T-helper 17 cell (primary cell): ENCODE measurements at regions not wholly inside any gene's neighbourhood (a gene's known extent, or its start where the extent isn't known, plus 50 kb on each side); places are given as distances from the start of the nearest gene placed in this dataset.
"Not testable (repeated sequence)": the region's sequence is repeated elsewhere in the genome, so short reads cannot be mapped to it uniquely, and the experiment has no call there.

Experiments used
- ATAC-seq: fragments of 150-1000 bp; cut with Tn5 transposase; 2 replicates; pipeline ENCODE4 v1.10.0; 2021; ENCODE audit warnings: mild to moderate bottlenecking, moderate library complexity
- DNase-seq, 3 donors: peaks; one replicate each; pipeline versions ENCODE4 v3.0.0 to v3.0.0-alpha.2; 2020 to 2021
- H3K9me3 ChIP-seq: one replicate; pipeline ENCODE4 v1.7.0; 2013; ENCODE audit warnings: low read length, mild to moderate bottlenecking; ENCODE audit not compliant: control insufficient read depth, poor library complexity, severe bottlenecking
- H3K27ac Mint-ChIP-seq: one replicate; pipeline ENCODE4 v1.8.0; 2022; ENCODE audit warnings: mild to moderate bottlenecking, moderate library complexity, mixed read lengths
- H3K27me3 Mint-ChIP-seq: one replicate; pipeline ENCODE4 v1.8.0; 2022; ENCODE audit warnings: mixed read lengths
- H3K36me3 Mint-ChIP-seq: one replicate; pipeline ENCODE4 v1.8.0; 2022; ENCODE audit warnings: low read depth, mixed read lengths
- H3K4me1 Mint-ChIP-seq: one replicate; pipeline ENCODE4 v1.8.0; 2022; ENCODE audit warnings: mild to moderate bottlenecking, mixed read lengths
- H3K4me3 Mint-ChIP-seq: one replicate; pipeline ENCODE4 v1.8.0; 2022; ENCODE audit warnings: mild to moderate bottlenecking, moderate library complexity, mixed read lengths

DNA sequence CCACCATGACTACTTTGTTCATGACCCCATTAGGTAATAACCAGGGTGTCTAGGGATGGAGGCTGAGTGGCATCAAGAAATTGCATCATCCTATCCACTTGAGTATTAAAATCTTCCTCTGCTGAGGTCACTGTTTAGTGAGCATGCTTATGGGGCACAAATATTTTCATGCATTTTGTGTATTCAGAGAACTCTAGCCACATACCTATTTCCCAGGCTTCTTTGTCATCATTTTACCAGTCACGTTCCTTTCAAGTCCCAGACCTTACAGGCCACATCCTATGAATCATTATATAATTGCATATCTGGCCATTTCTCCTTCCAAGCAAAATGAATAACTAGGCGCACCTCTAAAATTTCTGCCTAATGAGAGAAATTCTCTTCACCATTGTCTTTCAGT is 1882.9 kb upstream of the AGA start:
- ATAC-seq (no peak), DNase-seq (no peak)
- Mint-ChIP-seq H3K4me1 (no peaks in the 10 kb centered on the region), H3K4me3 (no peak overlapping the region), H3K27ac (no peak overlapping the region), H3K36me3 (no peaks in the 10 kb centered on the region), H3K27me3 (no peaks in the 10 kb centered on the region)
- no peaks in the 10 kb centered on the region for H3K9me3 ChIP-seq

GRCh38 chr4:179328627-179329026 is 1886.4 kb upstream of the AGA start:
- Mint-ChIP-seq H3K36me3 (no peaks in the 10 kb centered on the region), H3K4me1 (no peaks in the 10 kb centered on the region), H3K27ac (no peak overlapping the region), H3K4me3 (no peak overlapping the region), H3K27me3 (no peaks in the 10 kb centered on the region)
- DNase-seq (no peak), ATAC-seq (no peak)
- H3K9me3 ChIP-seq: no peaks in the 10 kb centered on the region

DNA sequence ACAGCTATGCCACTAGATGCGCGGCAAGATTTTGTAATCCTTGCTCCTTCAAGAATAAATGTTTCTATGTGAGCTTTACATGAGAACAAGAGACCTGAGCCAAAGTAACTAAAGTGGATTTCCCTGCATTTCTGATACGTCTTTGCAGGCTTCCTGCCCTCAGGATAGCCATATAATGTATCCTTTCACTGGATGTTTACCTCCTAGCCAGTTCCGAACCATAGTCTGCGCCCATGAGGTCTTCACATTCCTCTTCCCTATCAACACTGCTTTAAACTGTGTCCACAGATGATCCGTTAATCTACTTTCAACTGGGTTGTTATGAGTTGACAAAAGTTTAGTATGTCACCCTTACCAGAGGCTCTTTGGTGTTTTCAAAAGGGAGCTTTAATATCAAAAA is 1889.1 kb upstream of the AGA start:
- Mint-ChIP-seq H3K27me3 (no peaks in the 10 kb centered on the region), H3K4me3 (no peak overlapping the region), H3K27ac (no peak overlapping the region), H3K4me1 (no peaks in the 10 kb centered on the region), H3K36me3 (no peaks in the 10 kb centered on the region)
- H3K9me3 ChIP-seq: no peaks in the 10 kb centered on the region
- no peak for DNase-seq
- ATAC-seq: no peak

GRCh38 chr4:179344861-179345260 is 1902.6 kb upstream of the AGA start:
- ATAC-seq: no peak
- Mint-ChIP-seq H3K27ac (no peak overlapping the region), H3K4me3 (no peak overlapping the region)

GRCh38 chr4:179352221-179352620 is 1910.0 kb upstream of the AGA start:
- no peaks in the 10 kb centered on the region for H3K36me3 Mint-ChIP-seq
- H3K9me3 ChIP-seq: no peaks in the 10 kb centered on the region
- no peak overlapping the region for H3K4me3 Mint-ChIP-seq
- ATAC-seq (no peak), DNase-seq (no peak)
- H3K27me3 Mint-ChIP-seq: no peaks in the 10 kb centered on the region
- H3K4me1 Mint-ChIP-seq: no peaks in the 10 kb centered on the region
- H3K27ac Mint-ChIP-seq: no peak overlapping the region

More at GRCh38 chr4:179344861-179345260, 1902.6 kb upstream of the AGA start:
- no peaks in the 10 kb centered on the region for H3K36me3 Mint-ChIP-seq
- H3K9me3 ChIP-seq: peaks cover 2% of the 10 kb centered on the region
- H3K27me3 Mint-ChIP-seq: no peaks in the 10 kb centered on the region
- H3K4me1 Mint-ChIP-seq: no peaks in the 10 kb centered on the region
- DNase-seq: no peak

DNA sequence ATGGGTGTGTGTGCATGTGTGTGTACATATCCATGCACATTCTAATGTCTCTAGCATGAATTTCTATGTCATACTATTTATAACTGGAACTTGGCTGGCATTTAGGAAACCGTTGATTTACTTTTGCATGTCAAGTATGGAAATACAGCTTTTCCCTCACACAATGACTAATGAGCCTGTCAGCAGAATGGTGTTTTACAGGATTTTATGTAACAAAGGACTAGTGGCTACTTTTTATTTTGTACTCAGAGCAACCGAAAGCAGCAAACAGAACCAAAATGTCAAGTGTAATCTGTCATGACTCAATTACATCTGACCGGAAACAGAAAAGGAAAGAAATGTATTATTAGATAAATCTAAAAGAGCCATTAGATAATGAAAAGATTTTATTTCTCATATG is 1911.5 kb upstream of the AGA start:
- no peak for DNase-seq
- no peak overlapping the region for H3K27ac Mint-ChIP-seq
- no peak overlapping the region for H3K4me3 Mint-ChIP-seq
- H3K9me3 ChIP-seq: no peaks in the 10 kb centered on the region
- no peaks in the 10 kb centered on the region for H3K36me3 Mint-ChIP-seq
- no peak for ATAC-seq
- H3K27me3 Mint-ChIP-seq: no peaks in the 10 kb centered on the region
- H3K4me1 Mint-ChIP-seq: no peaks in the 10 kb centered on the region

- DNase-seq: no peak
- no peak overlapping the region for H3K4me3 Mint-ChIP-seq
- no peaks in the 10 kb centered on the region for H3K36me3 Mint-ChIP-seq
- no peaks in the 10 kb centered on the region for H3K4me1 Mint-ChIP-seq
- no peaks in the 10 kb centered on the region for H3K27me3 Mint-ChIP-seq
- ATAC-seq: no peak
- no peak overlapping the region for H3K27ac Mint-ChIP-seq
- H3K9me3 ChIP-seq: no peaks in the 10 kb centered on the region
These were observed 1919.8 kb upstream of the AGA start for GRCh38 chr4:179361978-179362486.

- not testable (repeated sequence) for ATAC-seq, H3K9me3 ChIP-seq, H3K27me3 Mint-ChIP-seq, H3K36me3 Mint-ChIP-seq, H3K27ac Mint-ChIP-seq, H3K4me3 Mint-ChIP-seq, DNase-seq, H3K4me1 Mint-ChIP-seq
These were observed 1923.7 kb upstream of the AGA start for GRCh38 chr4:179365932-179366331.

DNA sequence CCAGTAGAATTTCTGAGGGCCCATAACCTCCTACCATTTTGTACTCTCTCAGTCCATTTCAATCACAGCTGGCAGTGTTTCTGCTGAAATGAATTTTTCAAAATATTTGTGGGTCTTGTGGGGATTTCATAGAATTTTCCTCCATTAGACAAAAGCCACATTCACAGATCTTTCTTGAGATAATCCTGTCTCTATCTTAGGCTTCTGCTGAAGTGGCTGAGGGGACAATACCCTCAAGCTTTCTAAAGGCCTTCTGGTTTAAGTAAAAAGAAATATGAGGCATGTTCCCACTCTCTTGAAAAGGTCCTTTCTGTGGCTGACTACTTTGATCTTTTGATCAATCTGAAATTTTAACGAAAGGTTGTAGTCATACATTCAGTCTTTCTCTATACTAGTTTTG is 1930.0 kb upstream of the AGA start:
- no peaks in the 10 kb centered on the region for H3K9me3 ChIP-seq
- Mint-ChIP-seq H3K27me3 (no peaks in the 10 kb centered on the region), H3K27ac (no peak overlapping the region), H3K4me1 (no peaks in the 10 kb centered on the region), H3K36me3 (no peaks in the 10 kb centered on the region), H3K4me3 (no peak overlapping the region)
- no peak for ATAC-seq
- DNase-seq: no peak

- Mint-ChIP-seq H3K36me3 (no peaks in the 10 kb centered on the region), H3K27me3 (no peaks in the 10 kb centered on the region), H3K27ac (no peak overlapping the region), H3K4me1 (no peaks in the 10 kb centered on the region), H3K4me3 (no peak overlapping the region)
- ATAC-seq (no peak), DNase-seq (no peak)
- H3K9me3 ChIP-seq: no peaks in the 10 kb centered on the region
These were observed 1930.5 kb upstream of the AGA start for GRCh38 chr4:179372746-179373145.

- H3K4me1 Mint-ChIP-seq, H3K27me3 Mint-ChIP-seq, H3K27ac Mint-ChIP-seq, ATAC-seq, H3K9me3 ChIP-seq, H3K4me3 Mint-ChIP-seq, H3K36me3 Mint-ChIP-seq, DNase-seq: not testable (repeated sequence)
These were observed 1936.6 kb upstream of the AGA start for GRCh38 chr4:179378847-179379246.

- no peaks in the 10 kb centered on the region for H3K4me1 Mint-ChIP-seq
These were observed 1950.5 kb upstream of the AGA start for GRCh38 chr4:179392787-179393186.

DNA sequence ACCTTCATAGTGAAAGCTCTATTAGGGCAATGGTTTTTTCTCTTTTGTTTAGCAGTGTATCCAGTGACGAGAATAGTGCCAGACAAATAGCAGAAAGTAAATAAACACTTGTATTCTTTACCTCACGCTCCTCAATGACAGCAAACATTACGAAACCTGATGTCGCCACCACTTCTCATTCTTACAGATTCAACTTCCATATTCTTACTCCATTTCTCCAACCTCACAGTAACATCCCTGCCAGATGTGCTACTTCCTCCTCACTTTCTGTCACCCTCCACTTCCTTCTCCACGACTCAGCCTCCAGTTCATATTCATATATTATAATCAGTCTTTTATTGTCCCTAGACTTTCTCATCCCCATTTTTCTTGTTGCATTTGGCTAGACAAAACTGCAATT is 1956.2 kb upstream of the AGA start:
- no peaks in the 10 kb centered on the region for H3K9me3 ChIP-seq
- Mint-ChIP-seq H3K4me3 (no peak overlapping the region), H3K27me3 (no peaks in the 10 kb centered on the region), H3K27ac (no peak overlapping the region), H3K36me3 (no peaks in the 10 kb centered on the region), H3K4me1 (no peaks in the 10 kb centered on the region)
- no peak for DNase-seq
- no peak for ATAC-seq

More at GRCh38 chr4:179392787-179393186, 1950.5 kb upstream of the AGA start:
- H3K27me3 Mint-ChIP-seq: no peaks in the 10 kb centered on the region
- H3K4me3 Mint-ChIP-seq: no peak overlapping the region
- no peak for DNase-seq
- H3K36me3 Mint-ChIP-seq: no peaks in the 10 kb centered on the region
- H3K9me3 ChIP-seq: no peaks in the 10 kb centered on the region
- no peak for ATAC-seq
- H3K27ac Mint-ChIP-seq: no peak overlapping the region

- no peak for ATAC-seq
These were observed 1957.0 kb upstream of the AGA start for GRCh38 chr4:179399054-179399782.

More at GRCh38 chr4:179399054-179399782, 1957.0 kb upstream of the AGA start:
- no peaks in the 10 kb centered on the region for H3K4me1 Mint-ChIP-seq
- H3K27me3 Mint-ChIP-seq: no peaks in the 10 kb centered on the region
- no peaks in the 10 kb centered on the region for H3K36me3 Mint-ChIP-seq
- DNase-seq: no peak
- no peak overlapping the region for H3K27ac Mint-ChIP-seq
- H3K9me3 ChIP-seq: no peaks in the 10 kb centered on the region
- no peak overlapping the region for H3K4me3 Mint-ChIP-seq
